ENCODE measurements at regions not wholly inside any gene's neighbourhood (a gene's known extent, or its start where the extent isn't known, plus 50 kb on each side); places are given as distances from the start of the nearest gene placed in this dataset.

DNA sequence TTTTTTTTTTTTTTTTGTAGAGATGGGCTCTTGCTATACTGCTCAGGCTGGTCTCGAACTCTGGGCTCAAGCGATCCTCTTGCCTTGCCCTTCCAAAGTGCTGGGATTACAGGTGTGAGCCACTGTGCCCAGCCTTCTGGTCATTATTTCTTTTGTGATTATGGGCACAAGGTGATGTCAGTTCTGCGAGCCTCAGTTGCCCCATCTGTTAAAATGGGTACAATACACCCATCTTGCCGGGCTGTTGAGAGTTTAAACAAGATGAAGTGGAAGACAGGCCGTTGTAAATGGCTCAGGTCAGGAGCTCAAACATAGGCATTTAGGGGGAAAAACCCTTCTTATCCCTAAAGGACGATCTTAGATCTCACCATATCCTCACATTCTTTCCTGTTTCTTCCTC is 53.7 kb upstream of the WNT4 start:
- H3K27me3 ChIP-seq (ENCODE audit: control insufficient read depth in 2 of 2, insufficient read depth in 2 of 2, low read length in 2 of 2), result peaks cover 6% of the 10 kb centered on the region in 2 experiments
- H3K36me3 ChIP-seq (ENCODE audit: control insufficient read depth in 2 of 2, extremely low read depth in 1 of 2, insufficient read depth in 2 of 2, low read length in 2 of 2), result no peaks in the 10 kb centered on the region
- ChIA-PET CTCF (interaction anchor here (0.6 kb wide), 1 partner anchor 38 kb away, joined by 3 read pairs; no protein-coding TSS in a partner anchor), POLR2A (no interaction called here)
- no peaks in the 10 kb centered on the region for H3K9me1 ChIP-seq (replicated peaks; ENCODE audit: control insufficient read depth, extremely low read depth, insufficient read depth, low read length)
- H3K27ac ChIP-seq (ENCODE audit: insufficient read depth, low read depth, low read length), result no peak overlapping the region
- no peaks in the 10 kb centered on the region for H3K9me3 ChIP-seq (replicated peaks; ENCODE audit: control insufficient read depth, insufficient read depth, low read length)
- H3K79me2 ChIP-seq (ENCODE audit: control insufficient read depth, insufficient read depth, low read length), result no peaks in the 10 kb centered on the region
- no peaks in the 10 kb centered on the region for H3K4me1 ChIP-seq (ENCODE audit: control insufficient read depth, extremely low read depth, insufficient read depth, low read length)
- no peak overlapping the region for H3K4me3 ChIP-seq (replicated peaks in 1 of 3; ENCODE audit: insufficient read depth in 1 of 3, low read depth in 1 of 3, low read length in 3 of 3)
- no peaks in the 10 kb centered on the region for H4K20me1 ChIP-seq (replicated peaks; ENCODE audit: control insufficient read depth, extremely low read depth, insufficient read depth, low read length)
- no peak overlapping the region for H3K4me2 ChIP-seq (ENCODE audit: insufficient read depth, low read length)
- no peak overlapping the region for H2AFZ ChIP-seq (ENCODE audit: low read depth, low read length)
- TF ChIP-seq, protein P1, sequence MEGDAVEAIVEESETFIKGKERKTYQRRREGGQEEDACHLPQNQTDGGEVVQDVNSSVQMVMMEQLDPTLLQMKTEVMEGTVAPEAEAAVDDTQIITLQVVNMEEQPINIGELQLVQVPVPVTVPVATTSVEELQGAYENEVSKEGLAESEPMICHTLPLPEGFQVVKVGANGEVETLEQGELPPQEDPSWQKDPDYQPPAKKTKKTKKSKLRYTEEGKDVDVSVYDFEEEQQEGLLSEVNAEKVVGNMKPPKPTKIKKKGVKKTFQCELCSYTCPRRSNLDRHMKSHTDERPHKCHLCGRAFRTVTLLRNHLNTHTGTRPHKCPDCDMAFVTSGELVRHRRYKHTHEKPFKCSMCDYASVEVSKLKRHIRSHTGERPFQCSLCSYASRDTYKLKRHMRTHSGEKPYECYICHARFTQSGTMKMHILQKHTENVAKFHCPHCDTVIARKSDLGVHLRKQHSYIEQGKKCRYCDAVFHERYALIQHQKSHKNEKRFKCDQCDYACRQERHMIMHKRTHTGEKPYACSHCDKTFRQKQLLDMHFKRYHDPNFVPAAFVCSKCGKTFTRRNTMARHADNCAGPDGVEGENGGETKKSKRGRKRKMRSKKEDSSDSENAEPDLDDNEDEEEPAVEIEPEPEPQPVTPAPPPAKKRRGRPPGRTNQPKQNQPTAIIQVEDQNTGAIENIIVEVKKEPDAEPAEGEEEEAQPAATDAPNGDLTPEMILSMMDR (IDR thresholded peaks at IDR 0.05; ENCODE audit: extremely low read depth in 1 of 2, insufficient read depth in 1 of 2, low read depth in 1 of 2, low read length in 2 of 2), result no peak
- no peak for TF ChIP-seq FOS (IDR thresholded peaks at IDR 0.05; ENCODE audit: borderline replicate concordance, insufficient read depth, low read length)
- no peak for TF ChIP-seq JUN (IDR thresholded peaks at IDR 0.05; ENCODE audit: borderline replicate concordance, insufficient read depth, insufficient read length, low read depth)
- no peak for TF ChIP-seq EZH2 (IDR thresholded peaks at IDR 0.05; ENCODE audit: borderline replicate concordance, low read depth, low read length, severe bottlenecking)
- no peak for TF ChIP-seq MYC (IDR thresholded peaks at IDR 0.05; ENCODE audit: low read depth, low read length)
- H3K9ac ChIP-seq (replicated peaks; ENCODE audit: extremely low read depth, insufficient read depth, low read length), result no peak overlapping the region
- intact Hi-C loops (cut with micrococcal nuclease), result no loop called here
- BruUV-seq (replicated peaks), result no TSS peak
- dilution Hi-C loops (cut with MboI; ENCODE audit: extremely low pct_ligation_motif_present, low sequenced_read_pairs), result no loop called here
- FAIRE-seq (no peak), DNase-seq (ENCODE audit: low read depth, low spot score) (no peak)

DNA sequence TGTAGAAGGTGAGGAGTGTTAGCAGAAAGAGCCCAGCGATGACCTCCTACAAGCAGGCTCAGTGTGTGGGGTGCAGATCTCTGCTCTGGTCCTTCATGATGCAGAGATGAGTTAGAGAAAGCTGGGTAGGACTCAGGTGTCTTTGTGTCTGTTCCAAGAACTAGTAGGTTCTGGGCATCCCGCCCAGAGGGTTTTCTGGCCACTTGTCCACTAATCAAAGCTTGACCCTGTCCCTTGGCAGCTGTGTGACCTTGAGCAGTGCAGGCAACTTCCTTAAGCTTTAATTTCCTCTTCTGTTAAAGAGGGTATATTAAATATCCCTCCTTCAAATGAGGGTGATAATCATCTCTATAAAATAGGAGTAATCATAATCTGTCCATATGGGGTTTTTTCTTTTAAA is 54.7 kb upstream of the WNT4 start:
- Histone ChIP-seq H3K4me3 (replicated peaks in 1 of 3; ENCODE audit: insufficient read depth in 1 of 3, low read depth in 1 of 3, low read length in 3 of 3) (no peak overlapping the region), H2AFZ (ENCODE audit: low read depth, low read length) (no peak overlapping the region), H3K79me2 (ENCODE audit: control insufficient read depth, insufficient read depth, low read length) (no peaks in the 10 kb centered on the region), H3K9ac (replicated peaks; ENCODE audit: extremely low read depth, insufficient read depth, low read length) (no peak overlapping the region), H3K27me3 (ENCODE audit: control insufficient read depth in 2 of 2, insufficient read depth in 2 of 2, low read length in 2 of 2) (peaks cover 6% of the 10 kb centered on the region in 2 experiments), H4K20me1 (replicated peaks; ENCODE audit: control insufficient read depth, extremely low read depth, insufficient read depth, low read length) (no peaks in the 10 kb centered on the region), H3K9me1 (replicated peaks; ENCODE audit: control insufficient read depth, extremely low read depth, insufficient read depth, low read length) (no peaks in the 10 kb centered on the region), H3K4me2 (ENCODE audit: insufficient read depth, low read length) (no peak overlapping the region), H3K27ac (ENCODE audit: insufficient read depth, low read depth, low read length) (no peak overlapping the region), H3K36me3 (ENCODE audit: control insufficient read depth in 2 of 2, extremely low read depth in 1 of 2, insufficient read depth in 2 of 2, low read length in 2 of 2) (no peaks in the 10 kb centered on the region), H3K4me1 (ENCODE audit: control insufficient read depth, extremely low read depth, insufficient read depth, low read length) (no peaks in the 10 kb centered on the region), H3K9me3 (replicated peaks; ENCODE audit: control insufficient read depth, insufficient read depth, low read length) (no peaks in the 10 kb centered on the region)
- intact Hi-C loops (cut with micrococcal nuclease), result no loop called here
- dilution Hi-C loops (cut with MboI; ENCODE audit: extremely low pct_ligation_motif_present, low sequenced_read_pairs), result no loop called here
- CTCF ChIA-PET, result no interaction called here
- no peak for TF ChIP-seq JUN (IDR thresholded peaks at IDR 0.05; ENCODE audit: borderline replicate concordance, insufficient read depth, insufficient read length, low read depth)
- no peak for TF ChIP-seq FOS (IDR thresholded peaks at IDR 0.05; ENCODE audit: borderline replicate concordance, insufficient read depth, low read length)
- TF ChIP-seq, protein P2, sequence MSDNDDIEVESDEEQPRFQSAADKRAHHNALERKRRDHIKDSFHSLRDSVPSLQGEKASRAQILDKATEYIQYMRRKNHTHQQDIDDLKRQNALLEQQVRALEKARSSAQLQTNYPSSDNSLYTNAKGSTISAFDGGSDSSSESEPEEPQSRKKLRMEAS (IDR thresholded peaks at IDR 0.05; ENCODE audit: insufficient read depth, insufficient read length), result no peak
- TF ChIP-seq, protein P1 (IDR thresholded peaks at IDR 0.05; ENCODE audit: extremely low read depth in 1 of 2, insufficient read depth in 1 of 2, low read depth in 1 of 2, low read length in 2 of 2), result no peak
- TF ChIP-seq MYC (IDR thresholded peaks at IDR 0.05; ENCODE audit: low read depth, low read length), result no peak
- TF ChIP-seq GATA2 (IDR thresholded peaks at IDR 0.05; ENCODE audit: insufficient read depth, insufficient read length, low read depth, low read length), result no peak
- TF ChIP-seq EZH2 (IDR thresholded peaks at IDR 0.05; ENCODE audit: borderline replicate concordance, low read depth, low read length, severe bottlenecking), result no peak
- TF ChIP-seq POLR2A (IDR thresholded peaks at IDR 0.05; ENCODE audit: low read depth, low read length), result no peak
- no peak for TF ChIP-seq POLR2AphosphoS5 (IDR thresholded peaks at IDR 0.05; ENCODE audit: insufficient read depth, low read depth, low read length)
- DNase-seq (ENCODE audit: low read depth, low spot score), result no peak
- FAIRE-seq, result no peak
- POLR2A ChIA-PET, result no interaction called here
- no TSS peak for BruUV-seq (replicated peaks)

All from endothelial cell of umbilical vein (primary cell).